GM12878 (cell line): ENCODE measurements at regions not wholly inside any gene's neighbourhood (a gene's known extent, or its start where the extent isn't known, plus 50 kb on each side); places are given as distances from the start of the nearest gene placed in this dataset.

Experiments
- MLLT1 ChIP-seq: fragments of 450-650 bp; IDR thresholded peaks from 2 replicates; pipeline ENCODE4 v1.6.1; 2016; ENCODE audit warnings: mild to moderate bottlenecking
- NFIC ChIP-seq: IDR thresholded peaks from 2 replicates; pipeline ENCODE4 v1.6.1; 2012; ENCODE audit warnings: low read depth, mild to moderate bottlenecking, inconsistent platforms, low read length, moderate library complexity
- NR2C2 ChIP-seq: IDR thresholded peaks from 2 replicates; pipeline ENCODE4 v1.6.1; 2011; ENCODE audit warnings: borderline replicate concordance, low read depth; ENCODE audit not compliant: control insufficient read depth, insufficient read length
- NRF1 ChIP-seq: conservative IDR thresholded peaks from 2 replicates; pipeline ENCODE4 v1.6.1; 2011; ENCODE audit warnings: mild to moderate bottlenecking, low read depth, low read length, improper control_type of control experiment
- POLR2AphosphoS2 ChIP-seq: IDR thresholded peaks from 2 replicates; pipeline ENCODE4 v1.6.1; 2011; ENCODE audit warnings: low read depth, mild to moderate bottlenecking, low read length, improper control_type of control experiment, moderate library complexity
- RELB ChIP-seq: fragments of 450-650 bp; IDR thresholded peaks from 2 replicates; pipeline ENCODE4 v1.6.1; 2017; ENCODE audit warnings: low read depth, mild to moderate bottlenecking, moderate library complexity
- TBL1XR1 ChIP-seq: IDR thresholded peaks from 2 replicates; pipeline ENCODE4 v1.6.1; 2012; ENCODE audit warnings: low read depth, low read length, improper control_type of control experiment
- WRNIP1 ChIP-seq: IDR thresholded peaks from 2 replicates; pipeline ENCODE4 v1.6.1; 2011; ENCODE audit warnings: low read depth, low read length, improper control_type of control experiment, borderline replicate concordance
- ZNF592 ChIP-seq: fragments of 450-650 bp; IDR thresholded peaks from 2 replicates; pipeline ENCODE4 v1.6.1; 2017; ENCODE audit warnings: mild to moderate bottlenecking, moderate library complexity

- TF ChIP-seq MLLT1 (no peak), NRF1 (no peak), POLR2AphosphoS2 (no peak), WRNIP1 (no peak), ZNF592 (no peak), NFIC (no peak), TBL1XR1 (no peak), NR2C2 (no peak), RELB (no peak)
Observed at GRCh38 chr7:25455683-25456251, 227.5 kb upstream of the NPVF start (continued).
